ENCODE measurements at regions not wholly inside any gene's neighbourhood (a gene's known extent, or its start where the extent isn't known, plus 50 kb on each side); places are given as distances from the start of the nearest gene placed in this dataset.

GRCh38 chr14:100400115-100400514, 77.0 kb downstream of the SLC25A47 start:
- DNase-seq: peak; percentile 27

GRCh38 chr14:100401031-100401692, 78.0 kb downstream of the SLC25A47 start:
- no peak for DNase-seq

- no peak for DNase-seq
Measured at GRCh38 chr14:100401792-100402191, 78.7 kb downstream of the SLC25A47 start.

- DNase-seq: peak; percentile 41
Measured at GRCh38 chr14:100402631-100403030, 79.5 kb downstream of the SLC25A47 start.

- no peak for DNase-seq
Measured at GRCh38 chr14:100403105-100403504, 80.0 kb downstream of the SLC25A47 start.

- DNase-seq: no peak
Measured at GRCh38 chr14:100403802-100404365, 80.7 kb downstream of the SLC25A47 start.

- no peak for DNase-seq
Measured at GRCh38 chr14:100404419-100404818, 81.3 kb downstream of the SLC25A47 start.

- DNase-seq: no peak
Measured at GRCh38 chr14:100405760-100406455, 82.8 kb downstream of the SLC25A47 start.

GRCh38 chr14:100406505-100407131, 83.5 kb downstream of the SLC25A47 start:
- DNase-seq: no peak

- DNase-seq: no peak
Measured at GRCh38 chr14:100407376-100408102, 84.4 kb downstream of the SLC25A47 start.

- no peak for DNase-seq
Measured at GRCh38 chr14:100408350-100409002, 85.3 kb downstream of the SLC25A47 start.

- DNase-seq: no peak
Measured at GRCh38 chr14:100409003-100409360, 85.8 kb downstream of the SLC25A47 start.

- no peak for DNase-seq
Measured at GRCh38 chr14:100409651-100410050, 86.5 kb downstream of the SLC25A47 start.

- no peak for DNase-seq
Measured at GRCh38 chr14:100410056-100410565, 87.0 kb downstream of the SLC25A47 start.

- DNase-seq: no peak
Measured at GRCh38 chr14:100413699-100414098, 90.6 kb downstream of the SLC25A47 start.

GRCh38 chr14:100415226-100415625, 92.1 kb downstream of the SLC25A47 start:
- DNase-seq: no peak

GRCh38 chr14:100416081-100416680, 93.0 kb downstream of the SLC25A47 start:
- DNase-seq: no peak

GRCh38 chr14:100416921-100417860, 94.1 kb downstream of the SLC25A47 start:
- no peak for DNase-seq

- DNase-seq: no peak
Measured at GRCh38 chr14:100419856-100420255, 96.7 kb downstream of the SLC25A47 start.

GRCh38 chr14:100421756-100422470, 98.8 kb downstream of the SLC25A47 start:
- DNase-seq: no peak

Measured in NCI-H1092 (cell line).